ENCODE measurements at regions not wholly inside any gene's neighbourhood (a gene's known extent, or its start where the extent isn't known, plus 50 kb on each side); places are given as distances from the start of the nearest gene placed in this dataset.

DNA sequence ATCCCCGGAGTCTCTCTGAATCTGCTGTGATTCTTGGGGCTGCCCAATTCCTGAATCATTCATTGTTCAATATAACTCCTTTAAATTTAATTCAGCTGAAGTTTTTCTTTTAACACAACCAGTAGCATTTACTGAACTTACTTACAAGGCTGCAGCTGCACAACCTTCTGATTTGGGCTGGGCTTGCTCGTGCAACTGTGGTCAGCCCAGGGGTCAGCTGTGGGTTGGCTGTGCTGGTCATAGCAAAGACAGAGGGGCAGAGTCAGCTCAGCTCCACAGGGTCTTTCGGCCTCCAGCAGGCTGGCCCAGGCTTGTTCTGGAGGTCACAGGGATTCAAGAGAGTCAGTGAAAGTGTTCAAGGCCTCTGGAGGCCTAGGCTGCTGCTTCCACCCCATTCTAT, 186.1 kb downstream of the MATN1 start:
- DNase-seq (ENCODE audit: extremely low spot score) = no peak
- CTCF ChIA-PET = interaction anchor here (1.0 to 1.7 kb wide), 2 partner anchors 9 to 23 kb away, joined by 3 to 4 read pairs; no protein-coding TSS in a partner anchor
- TF ChIP-seq, protein P1, sequence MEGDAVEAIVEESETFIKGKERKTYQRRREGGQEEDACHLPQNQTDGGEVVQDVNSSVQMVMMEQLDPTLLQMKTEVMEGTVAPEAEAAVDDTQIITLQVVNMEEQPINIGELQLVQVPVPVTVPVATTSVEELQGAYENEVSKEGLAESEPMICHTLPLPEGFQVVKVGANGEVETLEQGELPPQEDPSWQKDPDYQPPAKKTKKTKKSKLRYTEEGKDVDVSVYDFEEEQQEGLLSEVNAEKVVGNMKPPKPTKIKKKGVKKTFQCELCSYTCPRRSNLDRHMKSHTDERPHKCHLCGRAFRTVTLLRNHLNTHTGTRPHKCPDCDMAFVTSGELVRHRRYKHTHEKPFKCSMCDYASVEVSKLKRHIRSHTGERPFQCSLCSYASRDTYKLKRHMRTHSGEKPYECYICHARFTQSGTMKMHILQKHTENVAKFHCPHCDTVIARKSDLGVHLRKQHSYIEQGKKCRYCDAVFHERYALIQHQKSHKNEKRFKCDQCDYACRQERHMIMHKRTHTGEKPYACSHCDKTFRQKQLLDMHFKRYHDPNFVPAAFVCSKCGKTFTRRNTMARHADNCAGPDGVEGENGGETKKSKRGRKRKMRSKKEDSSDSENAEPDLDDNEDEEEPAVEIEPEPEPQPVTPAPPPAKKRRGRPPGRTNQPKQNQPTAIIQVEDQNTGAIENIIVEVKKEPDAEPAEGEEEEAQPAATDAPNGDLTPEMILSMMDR (IDR thresholded peaks at IDR 0.05; ENCODE audit: control extremely low read depth, extremely low read depth, low read depth, missing control alignments) = no peak
- POLR2A ChIA-PET = no interaction called here

- ChIA-PET CTCF (no interaction called here), POLR2A (no interaction called here)
- no peak for DNase-seq (ENCODE audit: extremely low spot score)
- TF ChIP-seq, protein P1 (IDR thresholded peaks at IDR 0.05; ENCODE audit: control extremely low read depth, extremely low read depth, low read depth, missing control alignments) = no peak
These were observed 186.9 kb downstream of the MATN1 start for GRCh38 chr1:30536530-30536929.

DNA sequence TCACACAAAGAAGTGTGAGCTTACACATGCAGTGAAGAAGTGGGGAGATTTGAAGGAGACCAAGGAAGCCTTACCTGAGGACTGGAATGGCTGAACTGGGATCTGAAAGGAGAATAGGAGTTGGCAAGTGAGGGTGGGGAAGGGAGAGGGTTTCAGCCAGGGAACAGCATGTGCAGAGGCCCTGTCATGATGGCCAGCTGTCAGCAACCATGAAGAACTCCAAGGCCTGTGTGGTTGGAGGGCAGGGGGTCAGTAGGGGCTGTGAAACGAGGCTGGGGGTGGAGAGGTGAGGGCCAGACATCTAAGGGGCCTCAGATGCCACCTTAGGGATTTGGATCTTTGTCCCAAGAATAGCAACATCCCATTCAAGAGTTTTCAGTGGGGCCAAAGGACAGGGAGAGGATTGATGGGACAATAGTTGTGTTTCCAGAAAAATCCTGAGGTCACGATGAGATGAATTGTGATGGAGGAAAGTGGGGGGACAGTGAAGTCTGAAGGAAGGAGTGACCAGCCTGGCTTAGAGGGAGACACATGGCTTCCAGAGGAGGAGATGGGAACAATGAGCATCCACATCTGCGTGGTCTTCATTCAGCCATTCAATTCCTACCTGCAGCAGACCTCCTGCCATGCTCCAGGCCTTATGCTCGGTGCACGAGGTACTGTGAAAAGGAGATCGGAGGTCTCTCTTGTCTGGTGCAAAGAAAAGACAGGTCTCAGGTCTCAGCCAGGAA, 187.6 kb downstream of the MATN1 start:
- ChIA-PET POLR2A (no interaction called here), CTCF (no interaction called here)
- TF ChIP-seq, protein P1 (IDR thresholded peaks at IDR 0.05; ENCODE audit: control extremely low read depth, extremely low read depth, low read depth, missing control alignments) = no peak
- no peak for DNase-seq (ENCODE audit: extremely low spot score)

DNA sequence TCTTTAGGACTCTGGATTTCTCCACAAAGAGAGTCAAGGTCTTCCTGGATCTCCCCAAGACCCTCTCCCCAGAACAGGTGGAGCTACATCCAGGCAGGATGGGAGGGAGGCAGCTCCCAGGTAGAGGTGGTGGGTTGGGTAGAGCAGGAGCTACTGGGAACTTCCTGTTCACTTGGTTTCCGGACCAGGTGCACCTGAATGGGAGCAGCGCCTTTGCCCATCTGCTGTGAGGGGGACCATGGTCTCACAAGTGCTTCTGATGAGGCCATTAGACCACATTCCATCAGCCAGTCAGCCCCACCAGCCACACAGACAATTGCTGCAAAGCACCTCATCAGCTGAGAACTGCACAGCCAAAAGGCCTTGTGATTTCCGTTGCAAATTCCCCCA, 188.8 kb downstream of the MATN1 start:
- CTCF ChIA-PET = no interaction called here
- POLR2A ChIA-PET = no interaction called here
- TF ChIP-seq, protein P1 (IDR thresholded peaks at IDR 0.05; ENCODE audit: control extremely low read depth, extremely low read depth, low read depth, missing control alignments) = no peak
- DNase-seq (ENCODE audit: extremely low spot score) = no peak

DNA sequence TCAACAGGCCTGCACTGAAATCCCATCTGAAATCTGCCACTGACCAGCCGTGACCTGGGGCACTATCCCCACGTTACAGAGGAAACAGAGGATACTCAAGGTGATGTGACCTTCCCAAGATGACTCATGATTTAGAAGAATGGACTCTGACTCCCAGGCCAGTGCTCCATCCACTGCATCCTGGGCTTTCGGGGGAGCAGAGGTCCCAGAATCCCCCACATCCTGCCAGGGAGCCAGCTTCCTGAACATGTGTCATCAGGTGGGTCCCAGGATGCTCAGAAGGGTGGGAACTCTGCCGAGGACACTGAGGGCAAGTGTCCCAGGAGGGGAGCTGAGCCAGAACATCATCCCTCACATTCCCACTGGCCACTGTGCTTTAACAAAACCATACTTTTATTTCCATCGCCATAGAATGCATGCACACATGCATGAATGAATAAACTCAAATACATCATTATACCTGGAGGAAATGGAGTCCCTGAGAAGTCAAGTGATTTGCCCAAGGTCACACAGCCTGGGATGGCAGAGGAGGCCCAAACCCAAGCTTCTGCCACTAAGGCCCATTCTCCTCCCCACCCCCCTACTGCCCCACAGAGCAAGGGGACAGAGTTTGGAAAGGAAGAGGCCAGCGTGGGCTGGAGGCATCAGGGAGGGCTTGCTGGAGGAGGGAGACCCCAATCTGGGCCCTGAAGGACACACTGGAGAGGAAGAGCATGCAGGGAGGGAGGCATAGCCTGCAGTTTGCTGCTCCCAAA, 189.4 kb downstream of the MATN1 start:
- POLR2A ChIA-PET = no interaction called here
- DNase-seq (ENCODE audit: extremely low spot score) = no peak
- CTCF ChIA-PET = no interaction called here
- TF ChIP-seq, protein P1 (IDR thresholded peaks at IDR 0.05; ENCODE audit: control extremely low read depth, extremely low read depth, low read depth, missing control alignments) = no peak

GRCh38 chr1:30533141-30533540, 190.2 kb downstream of the MATN1 start:
- TF ChIP-seq, protein P1 (IDR thresholded peaks at IDR 0.05; ENCODE audit: control extremely low read depth, extremely low read depth, low read depth, missing control alignments) = no peak
- no peak for DNase-seq (ENCODE audit: extremely low spot score)
- ChIA-PET CTCF (interaction anchor here (1.3 kb wide), 1 partner anchor 153 kb away, joined by 3 read pairs; no protein-coding TSS in a partner anchor), POLR2A (no interaction called here)

Measured in GM10248 (cell line).